HepG2 (cell line): ENCODE measurements at regions not wholly inside any gene's neighbourhood (a gene's known extent, or its start where the extent isn't known, plus 50 kb on each side); places are given as distances from the start of the nearest gene placed in this dataset.

ENCODE experiments used
- ATAC-seq: fragments of 200-7000 bp; cut with Tn5 transposase; 3 replicates; pipeline ENCODE4 v1.9.1; 2020; ENCODE audit warnings: mild to moderate bottlenecking, moderate library complexity
- BruUV-seq: library from RNA; stranded (reverse); fragments of 400-500 nt; replicated peaks from 2 replicates; lab custom pipeline; 2021; lab: Mats Ljungman, UMichigan
- CTCF ChIA-PET: fragments of 300-600 bp; formaldehyde crosslinking; extraction: SDS; loops from one replicate; lab custom pipeline; 2021; ENCODE audit warnings: low total read pairs, inconsistent platforms, low intra/inter-chr PET ratio; lab: Yijun Ruan, JAX
- POLR2A ChIA-PET: fragments of 350-600 bp; sonication (Branson Sonifier 250); formaldehyde crosslinking; loops from one replicate; lab custom pipeline; 2020; ENCODE audit warnings: antibody characterized with exemption, inconsistent platforms; lab: Yijun Ruan, JAX
- DNase-seq: peaks from one replicate; pipeline ENCODE4 v3.0.0-alpha.2; 2015; ENCODE audit warnings: low spot score
- FAIRE-seq: peaks from 3 replicates; lab custom pipeline; 2011; peaks lifted over from hg19 to GRCh38; lab: Jason Lieb, UNC
- H2AFZ ChIP-seq: one replicate; pipeline ENCODE4 v1.6.1; 2011; ENCODE audit warnings: low read length, inconsistent platforms
- H3K27ac ChIP-seq: fragments of 300-600 bp; 3 replicates; pipeline ENCODE4 v1.8.0; 2011; ENCODE audit warnings: mixed run types, mild to moderate bottlenecking, mixed read lengths, low read length, inconsistent platforms; ENCODE audit not compliant: insufficient read depth; ENCODE audit errors: extremely low read length
- H3K27me3 ChIP-seq, 2 experiments: fragments of 200-600 bp in 1 of 2; 2 replicates in 1 of 2; 3 replicates in 1 of 2; pipeline versions ENCODE4 v1.6.0 to v1.8.0; 2011; ENCODE audit warnings: low read length in 2 of 2, mild to moderate bottlenecking in 2 of 2, moderate library complexity in 2 of 2, inconsistent platforms in 1 of 2; ENCODE audit not compliant: insufficient read depth in 2 of 2, control insufficient read depth in 1 of 2
- H3K36me3 ChIP-seq, 2 experiments: fragments of 200-600 bp in 1 of 2; replicated peaks in 1 of 2; 2 replicates in 1 of 2; 3 replicates in 1 of 2; pipeline versions ENCODE4 v1.5.1 to v1.8.0; 2011; ENCODE audit warnings: low read length in 2 of 2, inconsistent platforms in 1 of 2; ENCODE audit not compliant: insufficient read depth in 2 of 2, control insufficient read depth in 1 of 2
- H3K4me1 ChIP-seq: 2 replicates; pipeline ENCODE4 v1.5.1; 2012; ENCODE audit warnings: low read length, inconsistent platforms; ENCODE audit not compliant: insufficient read depth
- H3K4me2 ChIP-seq: 2 replicates; pipeline ENCODE4 v1.6.0; 2011; ENCODE audit warnings: low read depth, low read length, inconsistent platforms
- H3K4me3 ChIP-seq, 3 experiments: fragments of 200-600 bp in 1 of 3; sonication (generic), shearing (Covaris generic) in 1 of 3; replicated peaks in 1 of 3; 2 replicates each; pipeline ENCODE4 v1.5.1; 2011 to 2016; ENCODE audit warnings: low read length in 3 of 3, inconsistent platforms in 2 of 3, low read depth in 2 of 3, mild to moderate bottlenecking in 2 of 3, control low read depth in 1 of 3, mixed read lengths in 1 of 3; ENCODE audit not compliant: insufficient read depth in 1 of 3
- H3K79me2 ChIP-seq: one replicate; pipeline ENCODE4 v1.6.1; 2011; ENCODE audit warnings: low read length, inconsistent platforms; ENCODE audit not compliant: insufficient read depth
- H3K9ac ChIP-seq: 2 replicates; pipeline ENCODE4 v1.6.0; 2011; ENCODE audit warnings: mild to moderate bottlenecking, low read depth, low read length, inconsistent platforms; ENCODE audit not compliant: insufficient read depth
- H3K9me3 ChIP-seq: 2 replicates; pipeline ENCODE4 v1.5.1; 2012; ENCODE audit warnings: mild to moderate bottlenecking, low read length
- H4K20me1 ChIP-seq: 2 replicates; pipeline ENCODE4 v1.6.0; 2011; ENCODE audit warnings: inconsistent platforms, mild to moderate bottlenecking, low read length, moderate library complexity; ENCODE audit not compliant: insufficient read depth
- HES4 ChIP-seq: sonication (generic); formaldehyde crosslinking; IDR thresholded peaks from 2 replicates; pipeline ENCODE4 v1.9.0; 2021; ENCODE audit warnings: mild to moderate bottlenecking, missing genetic modification reagents, borderline replicate concordance
- IKZF5 ChIP-seq: IDR thresholded peaks from 2 replicates; pipeline ENCODE4 v1.6.1; 2018; ENCODE audit warnings: missing genetic modification reagents, mild to moderate bottlenecking, missing compliant biosample characterization
- KMT2B ChIP-seq: IDR thresholded peaks from 2 replicates; pipeline ENCODE4 v1.6.1; 2016; ENCODE audit warnings: missing genetic modification reagents, missing compliant biosample characterization
- ZNF557 ChIP-seq: sonication (generic); formaldehyde crosslinking; IDR thresholded peaks from 2 replicates; pipeline ENCODE4 v1.4.0; 2020; ENCODE audit warnings: missing genetic modification reagents
- ZSCAN20 ChIP-seq: sonication (generic); formaldehyde crosslinking; IDR thresholded peaks from 2 replicates; pipeline ENCODE4 v1.4.0; 2020; ENCODE audit warnings: missing genetic modification reagents, mild to moderate bottlenecking, borderline replicate concordance
- WGBS: methylation state at CpG from one replicate; pipeline ENCODE4 v1.1.6; 2017; ENCODE audit warnings: low lambda C conversion rate; 5-methylcytosine and 5-hydroxymethylcytosine counted together
- in situ Hi-C: cut with HindIII; loops from 2 replicates; pipeline ENCODE4 v1.10.0; 2017; ENCODE audit warnings: low pct_unique_long_range_greater_than_20kb; ENCODE audit not compliant: extremely low pct_ligation_motif_present
- intact Hi-C: fragments of 100-400 bp; cut with micrococcal nuclease; formaldehyde crosslinking; loops from one replicate; pipeline ENCODE4 v1.10.0; 2022; ENCODE audit not compliant: unreplicated experiment
- TF ChIP-seq, protein P1 (sequence below): sonication (generic); formaldehyde crosslinking; IDR thresholded peaks from 2 replicates; pipeline ENCODE4 v1.8.0; 2022; ENCODE audit warnings: mild to moderate bottlenecking, missing genetic modification reagents; ENCODE audit not compliant: insufficient replicate concordance

GRCh38 chrX:42143866-42144592 is 220.7 kb upstream of the CASK start:
- no peak overlapping the region for H2AFZ ChIP-seq
- no peak for FAIRE-seq
- intact Hi-C loops (no loop called here), in situ Hi-C loops (no loop called here)
- H3K79me2 ChIP-seq = no peaks in the 10 kb centered on the region
- H4K20me1 ChIP-seq = no peaks in the 10 kb centered on the region
- 27% methylated on average over 4 of the region's 5 CpGs for WGBS
- ChIA-PET CTCF (no interaction called here), POLR2A (no interaction called here)
- no peak overlapping the region for H3K9ac ChIP-seq
- no TSS peak for BruUV-seq
- DNase-seq = no peak
- no peak for ATAC-seq
- no peaks in the 10 kb centered on the region for H3K27me3 ChIP-seq
- H3K27ac ChIP-seq = no peak overlapping the region
- H3K4me1 ChIP-seq = no peaks in the 10 kb centered on the region
- no peak overlapping the region for H3K4me3 ChIP-seq
- no peaks in the 10 kb centered on the region for H3K9me3 ChIP-seq
- H3K36me3 ChIP-seq = no peaks in the 10 kb centered on the region
- TF ChIP-seq ZSCAN20 (no peak), HES4 (CRISPR knock-in tag) (no peak), KMT2B (CRISPR knock-in tag) (no peak), IKZF5 (CRISPR knock-in tag) (no peak), ZNF557 (CRISPR knock-in tag) (no peak)
- TF ChIP-seq, protein P1, sequence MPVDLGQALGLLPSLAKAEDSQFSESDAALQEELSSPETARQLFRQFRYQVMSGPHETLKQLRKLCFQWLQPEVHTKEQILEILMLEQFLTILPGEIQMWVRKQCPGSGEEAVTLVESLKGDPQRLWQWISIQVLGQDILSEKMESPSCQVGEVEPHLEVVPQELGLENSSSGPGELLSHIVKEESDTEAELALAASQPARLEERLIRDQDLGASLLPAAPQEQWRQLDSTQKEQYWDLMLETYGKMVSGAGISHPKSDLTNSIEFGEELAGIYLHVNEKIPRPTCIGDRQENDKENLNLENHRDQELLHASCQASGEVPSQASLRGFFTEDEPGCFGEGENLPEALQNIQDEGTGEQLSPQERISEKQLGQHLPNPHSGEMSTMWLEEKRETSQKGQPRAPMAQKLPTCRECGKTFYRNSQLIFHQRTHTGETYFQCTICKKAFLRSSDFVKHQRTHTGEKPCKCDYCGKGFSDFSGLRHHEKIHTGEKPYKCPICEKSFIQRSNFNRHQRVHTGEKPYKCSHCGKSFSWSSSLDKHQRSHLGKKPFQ = no peak
- H3K4me2 ChIP-seq = no peak overlapping the region
